ENCODE measurements at regions not wholly inside any gene's neighbourhood (a gene's known extent, or its start where the extent isn't known, plus 50 kb on each side); places are given as distances from the start of the nearest gene placed in this dataset.
"Not testable (repeated sequence)": the region's sequence is repeated elsewhere in the genome, so short reads cannot be mapped to it uniquely, and the experiment has no call there.

DNA sequence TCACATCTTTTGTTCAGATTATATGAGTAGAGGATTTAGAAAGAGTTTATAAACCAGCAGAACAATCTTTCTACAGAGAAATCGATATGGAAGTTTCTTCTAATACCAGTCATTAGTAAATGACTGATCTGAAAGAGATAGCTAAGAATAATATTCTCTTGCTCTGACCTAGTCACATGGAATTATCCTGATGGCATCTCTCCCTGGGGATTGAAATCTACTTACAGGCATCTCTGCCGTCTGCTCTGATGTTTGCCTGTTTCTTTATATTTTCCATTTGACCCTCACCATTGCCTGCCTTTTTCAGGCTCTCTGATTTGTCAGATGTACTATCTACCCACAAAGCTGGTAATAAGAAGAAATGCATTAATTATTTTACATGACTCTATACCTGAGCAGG, 1157.3 kb downstream of the PCDH7 start:
- Histone ChIP-seq H3K4me3 (ENCODE audit: low read depth in 1 of 2, low read length in 2 of 2) (no peak overlapping the region), H3K27me3 (ENCODE audit: control insufficient read depth in 1 of 2, insufficient read depth in 2 of 2, low read length in 2 of 2) (no peaks in the 10 kb centered on the region), H3K4me1 (ENCODE audit: control insufficient read depth in 2 of 2, insufficient read depth in 2 of 2, low read length in 1 of 2) (no peaks in the 10 kb centered on the region), H3K9me3 (ENCODE audit: control insufficient read depth in 2 of 2, insufficient read depth in 1 of 2, low read depth in 1 of 2, low read length in 1 of 2) (no peaks in the 10 kb centered on the region), H3K36me3 (ENCODE audit: control insufficient read depth in 2 of 2, insufficient read depth in 2 of 2, low read length in 1 of 2) (no peaks in the 10 kb centered on the region), H3K27ac (ENCODE audit: low read depth in 2 of 2, low read length in 1 of 2) (no peak overlapping the region)
- WGBS, 2 donors, result 78 to 81% methylated on average over 2 of the region's 2 CpGs

- H3K4me1 ChIP-seq (ENCODE audit: control insufficient read depth in 2 of 2, insufficient read depth in 2 of 2, low read length in 1 of 2); H3K4me3 ChIP-seq (ENCODE audit: low read depth in 1 of 2, low read length in 2 of 2); H3K9me3 ChIP-seq (ENCODE audit: control insufficient read depth in 2 of 2, insufficient read depth in 1 of 2, low read depth in 1 of 2, low read length in 1 of 2); H3K36me3 ChIP-seq (ENCODE audit: control insufficient read depth in 2 of 2, insufficient read depth in 2 of 2, low read length in 1 of 2); H3K27me3 ChIP-seq (ENCODE audit: control insufficient read depth in 1 of 2, insufficient read depth in 2 of 2, low read length in 2 of 2); H3K27ac ChIP-seq (ENCODE audit: low read depth in 2 of 2, low read length in 1 of 2): not testable (repeated sequence)
- WGBS, 2 donors, result 57 to 60% methylated on average over 2 of the region's 2 CpGs
Measured at GRCh38 chr4:31880837-31881236, 1160.7 kb downstream of the PCDH7 start.

GRCh38 chr4:31896349-31896748, 1176.2 kb downstream of the PCDH7 start:
- no peaks in the 10 kb centered on the region for H3K4me1 ChIP-seq (ENCODE audit: control insufficient read depth in 2 of 2, insufficient read depth in 2 of 2, low read length in 1 of 2)
- H3K4me3 ChIP-seq (ENCODE audit: low read depth in 1 of 2, low read length in 2 of 2), result no peak overlapping the region
- H3K9me3 ChIP-seq (ENCODE audit: control insufficient read depth in 2 of 2, insufficient read depth in 1 of 2, low read depth in 1 of 2, low read length in 1 of 2), result no peaks in the 10 kb centered on the region
- H3K27ac ChIP-seq (ENCODE audit: low read depth in 2 of 2, low read length in 1 of 2), result no peak overlapping the region
- no peaks in the 10 kb centered on the region for H3K36me3 ChIP-seq (ENCODE audit: control insufficient read depth in 2 of 2, insufficient read depth in 2 of 2, low read length in 1 of 2)
- no peaks in the 10 kb centered on the region for H3K27me3 ChIP-seq (ENCODE audit: control insufficient read depth in 1 of 2, insufficient read depth in 2 of 2, low read length in 2 of 2)

DNA sequence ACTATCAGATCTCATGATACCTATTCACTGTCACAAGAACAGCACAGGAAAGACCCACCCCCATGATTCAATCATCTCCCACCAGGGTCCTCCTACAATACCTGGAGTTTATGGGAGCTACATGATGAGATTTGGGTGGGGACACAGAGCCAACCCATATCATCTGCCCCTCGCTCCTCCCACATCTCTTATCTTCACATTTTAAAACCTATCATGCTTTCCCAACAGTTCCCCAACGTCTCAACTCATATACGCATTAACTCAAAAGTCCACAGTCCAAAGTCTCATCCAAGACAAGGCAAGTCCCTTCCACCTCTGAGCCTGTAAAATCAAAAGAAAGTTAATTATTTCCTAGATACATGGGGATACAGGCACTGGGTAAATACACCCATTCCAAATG, 1185.2 kb downstream of the PCDH7 start:
- H3K27me3 ChIP-seq (ENCODE audit: control insufficient read depth in 1 of 2, insufficient read depth in 2 of 2, low read length in 2 of 2), result no peaks in the 10 kb centered on the region

GRCh38 chr4:31908261-31908660, 1188.1 kb downstream of the PCDH7 start:
- 27 to 33% methylated on average over 3 of the region's 3 CpGs for WGBS, 2 donors
- Histone ChIP-seq H3K9me3 (ENCODE audit: control insufficient read depth in 2 of 2, insufficient read depth in 1 of 2, low read depth in 1 of 2, low read length in 1 of 2) (peaks cover 0 to 2% of the 10 kb centered on the region in 2 donors), H3K36me3 (ENCODE audit: control insufficient read depth in 2 of 2, insufficient read depth in 2 of 2, low read length in 1 of 2) (no peaks in the 10 kb centered on the region), H3K4me3 (ENCODE audit: low read depth in 1 of 2, low read length in 2 of 2) (no peak overlapping the region), H3K27ac (ENCODE audit: low read depth in 2 of 2, low read length in 1 of 2) (no peak overlapping the region), H3K27me3 (ENCODE audit: control insufficient read depth in 1 of 2, insufficient read depth in 2 of 2, low read length in 2 of 2) (no peaks in the 10 kb centered on the region), H3K4me1 (ENCODE audit: control insufficient read depth in 2 of 2, insufficient read depth in 2 of 2, low read length in 1 of 2) (no peaks in the 10 kb centered on the region)

More for the DNA sequence above, 1185.2 kb downstream of the PCDH7 start:
- Histone ChIP-seq H3K36me3 (ENCODE audit: control insufficient read depth in 2 of 2, insufficient read depth in 2 of 2, low read length in 1 of 2) (no peaks in the 10 kb centered on the region), H3K9me3 (ENCODE audit: control insufficient read depth in 2 of 2, insufficient read depth in 1 of 2, low read depth in 1 of 2, low read length in 1 of 2) (no peaks in the 10 kb centered on the region), H3K4me1 (ENCODE audit: control insufficient read depth in 2 of 2, insufficient read depth in 2 of 2, low read length in 1 of 2) (no peaks in the 10 kb centered on the region), H3K27ac (ENCODE audit: low read depth in 2 of 2, low read length in 1 of 2) (no peak overlapping the region), H3K4me3 (ENCODE audit: low read depth in 1 of 2, low read length in 2 of 2) (no peak overlapping the region)
- 59 to 79% methylated on average over 3 of the region's 3 CpGs for WGBS, 2 donors

GRCh38 chr4:31917334-31917733, 1197.2 kb downstream of the PCDH7 start:
- Histone ChIP-seq H3K4me1 (ENCODE audit: control insufficient read depth in 2 of 2, insufficient read depth in 2 of 2, low read length in 1 of 2) (no peaks in the 10 kb centered on the region), H3K9me3 (ENCODE audit: control insufficient read depth in 2 of 2, insufficient read depth in 1 of 2, low read depth in 1 of 2, low read length in 1 of 2) (no peaks in the 10 kb centered on the region), H3K27ac (ENCODE audit: low read depth in 2 of 2, low read length in 1 of 2) (no peak overlapping the region), H3K27me3 (ENCODE audit: control insufficient read depth in 1 of 2, insufficient read depth in 2 of 2, low read length in 2 of 2) (no peaks in the 10 kb centered on the region), H3K4me3 (ENCODE audit: low read depth in 1 of 2, low read length in 2 of 2) (no peak overlapping the region), H3K36me3 (ENCODE audit: control insufficient read depth in 2 of 2, insufficient read depth in 2 of 2, low read length in 1 of 2) (no peaks in the 10 kb centered on the region)
- WGBS, 2 donors, result 71 to 86% methylated on average over 1 of the region's 1 CpG

GRCh38 chr4:31918891-31919290, 1198.7 kb downstream of the PCDH7 start:
- no peaks in the 10 kb centered on the region for H3K4me1 ChIP-seq (ENCODE audit: control insufficient read depth in 2 of 2, insufficient read depth in 2 of 2, low read length in 1 of 2)
- H3K36me3 ChIP-seq (ENCODE audit: control insufficient read depth in 2 of 2, insufficient read depth in 2 of 2, low read length in 1 of 2), result no peaks in the 10 kb centered on the region
- 44 to 50% methylated on average over 5 of the region's 5 CpGs for WGBS, 2 donors
- no peak overlapping the region for H3K27ac ChIP-seq (ENCODE audit: low read depth in 2 of 2, low read length in 1 of 2)
- no peak overlapping the region for H3K4me3 ChIP-seq (ENCODE audit: low read depth in 1 of 2, low read length in 2 of 2)
- H3K27me3 ChIP-seq (ENCODE audit: control insufficient read depth in 1 of 2, insufficient read depth in 2 of 2, low read length in 2 of 2), result no peaks in the 10 kb centered on the region
- no peaks in the 10 kb centered on the region for H3K9me3 ChIP-seq (ENCODE audit: control insufficient read depth in 2 of 2, insufficient read depth in 1 of 2, low read depth in 1 of 2, low read length in 1 of 2)

DNA sequence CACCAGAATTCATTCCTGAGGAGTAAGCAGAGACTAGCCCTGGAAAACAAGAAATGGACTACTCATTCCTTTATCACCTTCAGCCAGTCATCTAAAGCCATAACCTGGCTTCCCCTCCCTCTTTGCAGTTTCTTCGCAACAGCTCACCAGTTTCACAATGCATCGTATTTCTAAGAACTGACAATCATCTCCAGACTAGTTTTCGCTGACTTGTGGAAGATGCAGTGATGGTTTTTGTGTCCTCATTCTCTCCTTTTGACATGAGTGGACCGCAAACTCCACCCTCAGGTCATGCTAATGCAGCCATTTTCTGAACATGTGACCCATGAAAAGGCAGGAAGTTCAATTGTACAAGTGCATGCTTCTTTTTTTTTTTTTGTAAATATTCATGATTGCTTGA, 1203.5 kb downstream of the PCDH7 start:
- WGBS, 2 donors, result 91 to 93% methylated on average over 4 of the region's 4 CpGs
- Histone ChIP-seq H3K27ac (ENCODE audit: low read depth in 2 of 2, low read length in 1 of 2) (no peak overlapping the region), H3K4me1 (ENCODE audit: control insufficient read depth in 2 of 2, insufficient read depth in 2 of 2, low read length in 1 of 2) (no peaks in the 10 kb centered on the region), H3K36me3 (ENCODE audit: control insufficient read depth in 2 of 2, insufficient read depth in 2 of 2, low read length in 1 of 2) (no peaks in the 10 kb centered on the region), H3K27me3 (ENCODE audit: control insufficient read depth in 1 of 2, insufficient read depth in 2 of 2, low read length in 2 of 2) (no peaks in the 10 kb centered on the region), H3K4me3 (ENCODE audit: low read depth in 1 of 2, low read length in 2 of 2) (no peak overlapping the region), H3K9me3 (ENCODE audit: control insufficient read depth in 2 of 2, insufficient read depth in 1 of 2, low read depth in 1 of 2, low read length in 1 of 2) (no peaks in the 10 kb centered on the region)

- Histone ChIP-seq H3K9me3 (ENCODE audit: control insufficient read depth in 2 of 2, insufficient read depth in 1 of 2, low read depth in 1 of 2, low read length in 1 of 2) (no peaks in the 10 kb centered on the region), H3K27me3 (ENCODE audit: control insufficient read depth in 1 of 2, insufficient read depth in 2 of 2, low read length in 2 of 2) (no peaks in the 10 kb centered on the region), H3K4me1 (ENCODE audit: control insufficient read depth in 2 of 2, insufficient read depth in 2 of 2, low read length in 1 of 2) (no peaks in the 10 kb centered on the region), H3K27ac (ENCODE audit: low read depth in 2 of 2, low read length in 1 of 2) (no peak overlapping the region), H3K4me3 (ENCODE audit: low read depth in 1 of 2, low read length in 2 of 2) (no peak overlapping the region), H3K36me3 (ENCODE audit: control insufficient read depth in 2 of 2, insufficient read depth in 2 of 2, low read length in 1 of 2) (no peaks in the 10 kb centered on the region)
- 69 to 73% methylated on average over 1 of the region's 1 CpG for WGBS, 2 donors
Measured at GRCh38 chr4:31929676-31930345, 1209.6 kb downstream of the PCDH7 start.

DNA sequence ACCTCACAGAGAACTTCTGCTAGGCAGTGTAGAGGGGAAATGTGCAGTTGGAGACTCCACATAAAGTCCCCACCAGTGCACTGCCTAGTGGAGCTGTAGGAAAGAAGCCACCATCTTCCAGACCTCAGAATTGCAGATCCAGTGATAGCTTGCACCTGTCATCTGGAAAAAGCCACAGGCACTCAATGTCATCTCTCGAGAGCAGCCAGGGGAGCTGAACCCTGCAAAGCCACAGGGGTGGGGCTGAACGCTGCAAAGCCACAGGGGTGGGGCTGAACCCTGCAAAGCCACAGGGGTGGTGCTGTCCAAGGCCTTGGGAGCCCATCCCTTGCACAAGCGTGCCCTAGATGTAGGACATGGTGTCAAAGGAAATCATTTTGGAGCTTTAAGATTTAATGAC, 1226.3 kb downstream of the PCDH7 start:
- H3K9me3 ChIP-seq (ENCODE audit: control insufficient read depth in 2 of 2, insufficient read depth in 1 of 2, low read depth in 1 of 2, low read length in 1 of 2), result no peaks in the 10 kb centered on the region
- no peaks in the 10 kb centered on the region for H3K27me3 ChIP-seq (ENCODE audit: control insufficient read depth in 1 of 2, insufficient read depth in 2 of 2, low read length in 2 of 2)
- no peak overlapping the region for H3K27ac ChIP-seq (ENCODE audit: low read depth in 2 of 2, low read length in 1 of 2)
- no peak overlapping the region for H3K4me3 ChIP-seq (ENCODE audit: low read depth in 1 of 2, low read length in 2 of 2)
- H3K36me3 ChIP-seq (ENCODE audit: control insufficient read depth in 2 of 2, insufficient read depth in 2 of 2, low read length in 1 of 2), result no peaks in the 10 kb centered on the region
- H3K4me1 ChIP-seq (ENCODE audit: control insufficient read depth in 2 of 2, insufficient read depth in 2 of 2, low read length in 1 of 2), result no peaks in the 10 kb centered on the region
- WGBS, 2 donors, result 27 to 53% methylated on average over 3 of the region's 3 CpGs

All from esophagus (tissue), 2 donors.